Stomach smooth muscle (tissue), 2 donors: ENCODE measurements at regions not wholly inside any gene's neighbourhood (a gene's known extent, or its start where the extent isn't known, plus 50 kb on each side); places are given as distances from the start of the nearest gene placed in this dataset.

ENCODE experiments used
- H3K27ac ChIP-seq: one replicate; pipeline ENCODE4 v1.7.0; 2013; ENCODE audit warnings: mild to moderate bottlenecking, low read length, inconsistent platforms
- H3K27me3 ChIP-seq, 2 donors: one replicate each; pipeline ENCODE4 v1.7.0; 2013; ENCODE audit warnings: low read length in 2 of 2; ENCODE audit not compliant: insufficient read depth in 2 of 2, control insufficient read depth in 1 of 2
- H3K36me3 ChIP-seq, 2 donors: one replicate each; pipeline ENCODE4 v1.7.0; 2013; ENCODE audit warnings: low read length in 2 of 2; ENCODE audit not compliant: control insufficient read depth in 2 of 2, insufficient read depth in 2 of 2
- H3K4me1 ChIP-seq: one replicate; pipeline ENCODE4 v1.7.0; 2013; ENCODE audit warnings: low read length; ENCODE audit not compliant: control insufficient read depth, insufficient read depth
- H3K4me3 ChIP-seq, 2 donors: one replicate each; pipeline ENCODE4 v1.7.0; 2013; ENCODE audit warnings: low read length in 2 of 2
- H3K9ac ChIP-seq, 2 donors: one replicate each; pipeline ENCODE4 v1.7.0; 2013; ENCODE audit warnings: low read length in 2 of 2, mild to moderate bottlenecking in 1 of 2
- H3K9me3 ChIP-seq, 2 donors: one replicate each; pipeline ENCODE4 v1.7.0; 2013; ENCODE audit warnings: low read length in 2 of 2; ENCODE audit not compliant: control insufficient read depth in 2 of 2
- donor health status: healthy.
- donor health status: Pancreatic carcinoma.

DNA sequence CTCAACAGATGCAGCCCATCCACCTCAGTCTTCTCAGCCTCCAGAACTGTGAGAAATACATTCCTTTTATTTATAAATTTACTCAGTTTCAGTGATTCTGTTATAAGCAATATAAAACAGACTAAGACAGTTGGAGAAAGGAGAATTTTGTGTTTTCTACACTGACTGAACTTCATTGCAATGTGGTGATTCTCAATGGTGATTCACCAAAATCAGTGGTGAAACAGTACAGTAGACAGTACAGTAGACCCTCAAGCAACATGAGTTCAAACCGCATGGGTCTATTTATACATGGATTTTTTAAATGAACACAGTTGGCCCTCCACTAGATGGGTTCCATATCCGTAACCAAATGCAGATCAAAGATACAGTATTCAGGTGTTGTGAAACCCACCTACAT is 403.1 kb upstream of the TGFBR2 start:
- H3K27me3 ChIP-seq: no peaks in the 10 kb centered on the region
- no peaks in the 10 kb centered on the region for H3K36me3 ChIP-seq
- H3K9me3 ChIP-seq: no peaks in the 10 kb centered on the region
- H3K27ac ChIP-seq: no peak overlapping the region
- H3K9ac ChIP-seq: no peak overlapping the region
- H3K4me3 ChIP-seq: no peak overlapping the region
- no peaks in the 10 kb centered on the region for H3K4me1 ChIP-seq

DNA sequence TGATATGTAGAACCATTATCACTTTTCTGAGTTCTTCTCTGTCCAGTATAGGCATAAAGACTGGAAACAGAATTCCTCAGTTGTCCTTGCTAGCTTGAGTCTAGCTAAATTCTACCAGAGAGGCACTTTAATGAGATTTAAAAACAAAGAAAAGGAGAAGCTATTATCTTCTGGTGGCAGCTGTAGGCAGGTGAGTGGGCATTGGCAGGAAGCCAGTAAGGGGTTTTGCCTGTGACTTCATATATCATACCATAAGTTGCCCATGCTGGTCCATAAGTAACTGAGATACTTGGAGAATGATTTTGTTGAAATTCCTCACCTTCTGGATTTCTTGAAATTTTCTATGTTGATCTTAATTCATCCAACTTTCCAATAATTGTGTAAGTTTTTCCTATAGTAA is 402.3 kb upstream of the TGFBR2 start:
- Histone ChIP-seq H3K4me1 (no peaks in the 10 kb centered on the region), H3K9me3 (no peaks in the 10 kb centered on the region), H3K9ac (no peak overlapping the region), H3K27me3 (no peaks in the 10 kb centered on the region), H3K36me3 (no peaks in the 10 kb centered on the region), H3K4me3 (no peak overlapping the region), H3K27ac (no peak overlapping the region)

DNA sequence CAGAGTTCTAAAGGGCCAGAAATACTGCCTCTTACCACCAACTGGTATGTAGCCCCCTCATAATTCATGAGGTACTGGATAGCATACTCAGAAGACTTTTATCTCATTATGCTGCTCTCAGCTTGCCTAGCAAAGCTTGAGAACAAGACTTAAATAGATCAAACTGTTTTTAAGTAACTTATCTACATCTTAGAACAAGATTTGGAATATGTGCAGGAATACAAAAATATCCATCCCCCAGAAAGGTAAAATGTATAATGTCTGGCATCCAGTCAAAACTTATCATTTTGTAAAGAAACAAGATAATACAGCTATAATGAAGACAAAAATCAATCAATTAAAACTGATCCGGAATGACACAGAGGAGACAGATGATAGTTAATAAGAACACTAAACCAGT is 400.4 kb upstream of the TGFBR2 start:
- no peak overlapping the region for H3K9ac ChIP-seq

DNA sequence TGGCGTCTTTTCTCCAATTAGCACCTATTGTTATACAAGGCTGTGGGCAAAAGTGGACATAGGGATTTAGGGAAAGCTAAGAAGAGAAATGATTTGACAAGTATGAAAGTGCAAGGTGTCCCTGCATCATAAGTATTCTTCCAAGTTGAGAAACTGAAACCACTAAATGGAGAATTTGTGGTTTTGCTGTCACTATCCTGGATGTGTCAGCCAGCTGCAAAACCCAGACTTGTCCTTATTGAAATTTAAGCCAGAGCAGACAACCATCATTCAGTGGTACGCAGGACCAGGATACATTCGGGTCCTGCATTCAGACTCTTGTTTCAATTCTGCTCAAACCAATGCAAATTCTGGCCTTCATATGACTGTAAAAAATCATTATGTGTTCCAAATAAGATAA is 384.8 kb upstream of the TGFBR2 start:
- Histone ChIP-seq H3K9me3 (no peaks in the 10 kb centered on the region), H3K4me1 (no peaks in the 10 kb centered on the region), H3K9ac (no peak overlapping the region), H3K27me3 (no peaks in the 10 kb centered on the region), H3K4me3 (no peak overlapping the region), H3K36me3 (no peaks in the 10 kb centered on the region), H3K27ac (no peak overlapping the region)

More for the DNA sequence above, 400.4 kb upstream of the TGFBR2 start:
- Histone ChIP-seq H3K9me3 (no peaks in the 10 kb centered on the region), H3K4me3 (no peak overlapping the region), H3K4me1 (no peaks in the 10 kb centered on the region), H3K27me3 (no peaks in the 10 kb centered on the region), H3K36me3 (no peaks in the 10 kb centered on the region), H3K27ac (no peak overlapping the region)

DNA sequence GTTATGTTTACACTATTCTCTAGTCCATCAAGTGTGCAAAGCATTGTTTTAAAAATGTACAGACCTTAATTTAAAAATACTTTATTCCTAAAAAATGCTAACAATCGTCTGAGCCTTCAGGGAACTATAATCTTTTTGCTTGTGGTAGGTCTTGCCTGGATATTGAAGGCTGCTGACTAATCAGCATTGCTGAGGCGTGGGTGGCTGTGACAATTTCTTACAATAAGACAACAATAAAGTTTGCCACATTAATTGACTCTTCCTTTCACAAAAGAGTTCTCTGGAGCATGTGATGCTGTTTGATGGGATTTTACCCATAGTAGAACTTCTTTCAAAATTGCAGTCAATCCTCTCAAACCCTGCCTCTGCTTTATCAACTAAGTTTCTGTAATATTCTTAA is 384.0 kb upstream of the TGFBR2 start:
- H3K36me3 ChIP-seq: no peaks in the 10 kb centered on the region
- no peaks in the 10 kb centered on the region for H3K9me3 ChIP-seq
- H3K4me1 ChIP-seq: no peaks in the 10 kb centered on the region
- no peak overlapping the region for H3K4me3 ChIP-seq
- H3K27me3 ChIP-seq: no peaks in the 10 kb centered on the region
- H3K27ac ChIP-seq: no peak overlapping the region
- no peak overlapping the region for H3K9ac ChIP-seq

DNA sequence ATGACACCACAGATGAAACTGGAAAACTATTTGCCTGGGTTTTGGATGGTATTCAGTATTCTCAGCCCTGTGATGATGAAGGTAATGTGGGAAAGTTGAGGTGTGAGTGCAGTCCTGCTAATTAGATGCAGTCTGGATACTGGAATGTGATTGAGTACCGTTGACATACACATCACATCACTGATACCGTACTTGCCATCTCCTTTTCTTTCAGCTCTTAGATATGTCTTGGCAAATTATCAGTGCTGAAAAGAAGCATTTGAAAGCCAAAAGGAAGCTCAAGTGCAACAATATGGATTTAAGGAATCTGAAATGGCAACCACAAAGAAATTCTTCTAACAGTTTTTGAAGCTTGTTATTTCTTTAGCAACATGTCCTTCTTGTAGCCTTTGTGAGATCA is 381.4 kb upstream of the TGFBR2 start:
- Histone ChIP-seq H3K4me1 (no peaks in the 10 kb centered on the region), H3K27me3 (no peaks in the 10 kb centered on the region), H3K9me3 (no peaks in the 10 kb centered on the region), H3K4me3 (no peak overlapping the region), H3K9ac (no peak overlapping the region), H3K36me3 (no peaks in the 10 kb centered on the region), H3K27ac (no peak overlapping the region)

DNA sequence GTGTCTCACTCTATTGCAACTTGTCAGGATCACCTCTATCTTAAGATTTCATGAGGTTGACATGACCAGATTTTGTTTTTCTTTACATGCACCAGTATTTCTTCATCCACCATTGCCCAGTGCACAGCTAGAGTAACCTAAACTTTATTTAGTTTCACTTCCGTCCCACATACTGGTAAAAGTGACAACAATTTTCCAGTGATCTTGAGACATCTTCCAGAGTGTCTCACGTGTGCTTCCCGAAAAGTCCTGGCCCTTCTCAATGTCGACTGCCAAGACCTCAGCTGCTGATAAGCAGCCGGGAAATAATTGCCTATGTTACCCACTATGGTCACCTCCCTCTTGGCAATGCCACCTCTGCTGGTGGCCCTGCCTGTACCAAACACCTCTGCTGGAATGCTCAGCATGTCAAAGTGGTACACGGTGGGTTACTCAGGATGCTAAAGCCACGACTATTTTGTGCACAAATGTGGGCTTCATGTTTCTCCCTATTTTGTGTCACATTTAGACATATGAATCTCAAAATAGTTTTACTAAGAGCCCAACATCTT is 379.7 kb upstream of the TGFBR2 start:
- Histone ChIP-seq H3K27me3 (no peaks in the 10 kb centered on the region), H3K9me3 (no peaks in the 10 kb centered on the region), H3K36me3 (no peaks in the 10 kb centered on the region), H3K27ac (no peak overlapping the region), H3K4me1 (no peaks in the 10 kb centered on the region), H3K9ac (no peak overlapping the region), H3K4me3 (no peak overlapping the region)

DNA sequence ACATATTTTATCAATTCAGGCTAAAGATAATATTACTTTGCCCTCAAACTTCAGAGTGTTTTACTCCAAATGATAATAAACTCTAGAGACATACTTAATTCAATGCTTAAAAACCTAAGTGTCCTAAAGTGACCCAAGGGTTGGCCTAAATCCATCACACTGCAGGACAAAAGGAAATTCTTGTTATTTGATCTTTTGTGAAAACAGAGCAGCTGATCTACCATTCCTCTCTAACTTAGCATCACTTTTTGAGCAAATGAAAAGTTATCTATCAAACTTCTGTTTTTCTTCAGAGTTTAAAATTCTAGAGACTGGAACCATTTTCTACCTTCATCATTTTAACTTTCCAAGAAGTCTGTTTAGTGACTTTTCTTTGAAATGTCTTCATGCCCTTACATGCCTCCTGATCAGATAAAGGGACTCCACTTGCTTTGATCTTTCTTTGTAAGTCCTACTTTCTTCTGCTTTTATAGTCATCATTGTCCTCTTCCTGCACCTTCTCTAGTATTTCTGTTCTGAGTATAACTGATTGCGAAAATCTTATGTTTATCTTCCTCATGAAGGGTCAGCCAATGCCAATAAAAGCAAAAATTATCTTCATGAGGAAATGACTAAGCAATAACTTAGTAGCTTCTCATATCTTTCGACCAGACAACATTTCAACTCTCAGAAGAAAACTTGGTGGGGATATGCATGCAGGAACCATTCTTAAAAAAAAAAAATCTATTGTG is 378.7 kb upstream of the TGFBR2 start:
- H3K9ac ChIP-seq: no peak overlapping the region
- H3K36me3 ChIP-seq: no peaks in the 10 kb centered on the region
- no peak overlapping the region for H3K27ac ChIP-seq
- H3K9me3 ChIP-seq: no peaks in the 10 kb centered on the region
- no peak overlapping the region for H3K4me3 ChIP-seq
- H3K27me3 ChIP-seq: no peaks in the 10 kb centered on the region
- H3K4me1 ChIP-seq: no peaks in the 10 kb centered on the region

DNA sequence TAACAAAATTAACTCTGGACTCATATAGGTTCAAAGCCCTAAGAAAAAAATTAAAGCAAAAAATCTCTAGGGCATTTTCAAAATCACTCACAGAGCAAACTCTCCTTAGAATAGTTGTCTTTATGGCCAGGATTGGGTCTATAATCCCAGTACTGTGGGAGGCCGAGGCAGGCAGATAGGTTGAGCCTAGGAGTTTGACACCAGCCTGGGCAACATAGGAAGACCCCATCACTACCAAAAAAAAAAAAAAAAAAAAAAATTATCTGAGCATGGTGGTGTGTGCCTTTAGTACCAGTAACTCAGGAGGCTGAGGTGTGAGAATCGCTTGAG is 378.1 kb upstream of the TGFBR2 start:
- H3K27ac ChIP-seq: no peak overlapping the region
- H3K4me1 ChIP-seq: no peaks in the 10 kb centered on the region

DNA sequence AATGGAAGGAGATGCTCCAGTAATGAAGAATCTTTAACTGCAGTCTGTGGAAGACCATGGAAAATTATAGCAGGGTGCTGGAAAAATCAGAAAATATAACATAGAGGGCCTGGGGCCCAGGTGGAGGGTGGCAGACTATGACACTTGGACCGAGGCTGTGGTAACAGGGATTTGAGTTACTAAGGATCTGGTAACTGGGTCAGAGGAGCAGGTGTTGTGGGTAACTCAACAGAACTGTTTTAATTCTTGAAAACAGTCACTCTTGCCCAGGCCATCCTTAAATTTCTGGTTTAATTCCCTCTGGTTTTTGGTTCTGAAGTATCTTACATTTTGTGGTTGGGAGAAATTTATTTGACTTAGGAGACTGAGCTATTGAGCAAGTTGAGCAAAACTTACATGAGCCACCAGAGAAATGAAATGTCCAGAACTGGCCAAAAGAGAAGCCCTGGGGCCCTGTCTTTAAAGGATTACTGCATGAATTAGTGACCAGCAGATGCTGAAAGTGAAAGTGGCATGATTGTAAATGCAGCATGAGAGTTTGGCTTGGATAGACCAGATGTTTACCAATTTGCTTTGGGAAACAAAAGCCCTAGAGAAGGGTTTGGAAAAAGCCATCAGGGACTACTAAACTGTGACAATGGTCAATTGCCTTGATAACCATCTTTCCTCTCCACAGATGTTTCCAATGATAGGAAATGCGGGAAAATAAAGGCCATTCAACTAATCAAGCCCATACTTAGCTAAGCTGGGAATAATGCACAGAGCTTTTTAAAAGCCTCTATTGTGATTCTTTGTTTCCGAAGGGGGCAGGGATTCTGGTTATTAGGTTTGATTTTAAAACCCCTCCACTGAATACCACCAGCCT is 374.9 kb upstream of the TGFBR2 start:
- Histone ChIP-seq H3K9me3 (no peaks in the 10 kb centered on the region), H3K36me3 (no peaks in the 10 kb centered on the region), H3K27ac (no peak overlapping the region), H3K4me3 (no peak overlapping the region), H3K9ac (no peak overlapping the region), H3K4me1 (no peaks in the 10 kb centered on the region), H3K27me3 (no peaks in the 10 kb centered on the region)

More for the DNA sequence above, 378.1 kb upstream of the TGFBR2 start:
- Histone ChIP-seq H3K9ac (no peak overlapping the region), H3K27me3 (no peaks in the 10 kb centered on the region), H3K4me3 (no peak overlapping the region), H3K9me3 (no peaks in the 10 kb centered on the region), H3K36me3 (no peaks in the 10 kb centered on the region)

DNA sequence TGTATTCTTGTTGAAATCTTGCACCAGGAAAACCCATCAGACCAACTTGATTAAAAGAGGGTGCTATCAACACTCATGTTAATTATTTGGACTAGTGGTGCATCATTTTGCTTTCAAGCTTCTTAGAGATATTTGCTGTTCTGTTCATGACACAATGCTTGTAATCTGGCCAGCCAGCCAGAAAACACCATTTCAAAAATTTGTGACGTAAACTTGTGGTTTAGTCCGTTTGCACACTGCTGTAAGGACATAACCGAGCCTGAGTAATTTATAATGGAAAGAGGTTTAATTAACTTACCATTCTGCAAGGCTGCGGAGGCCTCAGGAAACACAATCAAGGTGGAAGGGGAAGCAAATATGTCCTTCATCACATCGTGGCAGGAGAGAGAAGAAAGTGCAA is 374.3 kb upstream of the TGFBR2 start:
- H3K9me3 ChIP-seq: no peaks in the 10 kb centered on the region
- H3K9ac ChIP-seq: no peak overlapping the region
- no peaks in the 10 kb centered on the region for H3K27me3 ChIP-seq
- H3K27ac ChIP-seq: no peak overlapping the region
- H3K4me3 ChIP-seq: no peak overlapping the region
- H3K4me1 ChIP-seq: no peaks in the 10 kb centered on the region
- no peaks in the 10 kb centered on the region for H3K36me3 ChIP-seq
